ENCODE measurements at regions not wholly inside any gene's neighbourhood (a gene's known extent, or its start where the extent isn't known, plus 50 kb on each side); places are given as distances from the start of the nearest gene placed in this dataset.

DNA sequence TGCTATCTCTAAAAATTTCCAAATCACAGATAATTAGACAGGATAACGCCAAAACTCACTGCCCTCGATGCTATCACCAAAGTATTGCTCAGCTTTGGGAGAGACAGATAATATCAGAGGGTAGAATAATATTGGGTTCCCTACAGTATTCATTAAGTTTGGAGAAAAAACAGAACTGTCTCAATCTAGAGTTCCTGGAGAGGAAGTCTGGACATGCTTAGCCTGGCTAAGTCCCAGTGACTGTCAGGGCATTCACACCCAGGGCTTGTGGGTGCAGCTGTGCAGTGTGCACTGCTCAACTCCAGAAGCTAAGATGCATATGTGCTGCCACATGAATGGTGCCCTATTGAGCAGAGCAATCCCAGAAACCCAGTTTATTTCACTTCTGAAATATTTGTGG, 459.6 kb upstream of the DPH6 start:
- no peaks in the 10 kb centered on the region for H3K36me3 ChIP-seq
- TF ChIP-seq, protein P1, sequence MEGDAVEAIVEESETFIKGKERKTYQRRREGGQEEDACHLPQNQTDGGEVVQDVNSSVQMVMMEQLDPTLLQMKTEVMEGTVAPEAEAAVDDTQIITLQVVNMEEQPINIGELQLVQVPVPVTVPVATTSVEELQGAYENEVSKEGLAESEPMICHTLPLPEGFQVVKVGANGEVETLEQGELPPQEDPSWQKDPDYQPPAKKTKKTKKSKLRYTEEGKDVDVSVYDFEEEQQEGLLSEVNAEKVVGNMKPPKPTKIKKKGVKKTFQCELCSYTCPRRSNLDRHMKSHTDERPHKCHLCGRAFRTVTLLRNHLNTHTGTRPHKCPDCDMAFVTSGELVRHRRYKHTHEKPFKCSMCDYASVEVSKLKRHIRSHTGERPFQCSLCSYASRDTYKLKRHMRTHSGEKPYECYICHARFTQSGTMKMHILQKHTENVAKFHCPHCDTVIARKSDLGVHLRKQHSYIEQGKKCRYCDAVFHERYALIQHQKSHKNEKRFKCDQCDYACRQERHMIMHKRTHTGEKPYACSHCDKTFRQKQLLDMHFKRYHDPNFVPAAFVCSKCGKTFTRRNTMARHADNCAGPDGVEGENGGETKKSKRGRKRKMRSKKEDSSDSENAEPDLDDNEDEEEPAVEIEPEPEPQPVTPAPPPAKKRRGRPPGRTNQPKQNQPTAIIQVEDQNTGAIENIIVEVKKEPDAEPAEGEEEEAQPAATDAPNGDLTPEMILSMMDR (IDR thresholded peaks at IDR 0.05) = no peak
- no peak for TF ChIP-seq POLR2AphosphoS5 (IDR thresholded peaks at IDR 0.05; ENCODE audit: insufficient read depth in 1 of 2, low read depth in 1 of 2)
- TF ChIP-seq POLR2A (IDR thresholded peaks at IDR 0.05) = no peak
- no peaks in the 10 kb centered on the region for H3K9me3 ChIP-seq
- DNase-seq (ENCODE audit: extremely low spot score in 2 of 2) = no peak
- no peaks in the 10 kb centered on the region for H3K27me3 ChIP-seq
- intact Hi-C loops (cut with DNase I) = no loop called here
- no peaks in the 10 kb centered on the region for H3K4me1 ChIP-seq
- H3K4me3 ChIP-seq = no peak overlapping the region
- no peak overlapping the region for H3K27ac ChIP-seq

DNA sequence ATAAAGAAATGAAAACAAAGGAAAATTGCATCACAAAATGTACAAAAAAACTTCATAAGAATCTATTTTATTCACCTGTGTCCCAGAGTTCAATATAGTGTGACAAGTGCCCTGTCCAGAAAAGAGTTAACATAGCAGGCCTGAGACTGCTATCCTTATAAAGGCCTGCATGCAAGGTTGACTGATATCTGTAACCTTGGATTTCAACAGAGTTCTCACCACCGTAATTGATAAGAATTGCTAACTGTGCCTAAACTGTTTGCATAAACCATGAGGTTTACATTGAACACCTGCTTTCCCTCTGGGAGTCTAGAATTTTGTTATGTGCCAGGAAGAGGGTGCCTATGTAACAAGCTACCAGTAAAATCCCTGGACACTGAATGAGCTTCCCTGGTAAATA, 461.7 kb upstream of the DPH6 start:
- Histone ChIP-seq H3K9me3 (no peaks in the 10 kb centered on the region), H3K36me3 (no peaks in the 10 kb centered on the region), H3K27me3 (no peaks in the 10 kb centered on the region), H3K27ac (no peak overlapping the region), H3K4me1 (no peaks in the 10 kb centered on the region), H3K4me3 (no peak overlapping the region)
- intact Hi-C loops (cut with DNase I) = no loop called here
- no peak for TF ChIP-seq POLR2A (IDR thresholded peaks at IDR 0.05)
- TF ChIP-seq, protein P1 (IDR thresholded peaks at IDR 0.05) = no peak
- TF ChIP-seq POLR2AphosphoS5 (IDR thresholded peaks at IDR 0.05; ENCODE audit: insufficient read depth in 1 of 2, low read depth in 1 of 2) = no peak
- DNase-seq (ENCODE audit: extremely low spot score in 2 of 2) = no peak

DNA sequence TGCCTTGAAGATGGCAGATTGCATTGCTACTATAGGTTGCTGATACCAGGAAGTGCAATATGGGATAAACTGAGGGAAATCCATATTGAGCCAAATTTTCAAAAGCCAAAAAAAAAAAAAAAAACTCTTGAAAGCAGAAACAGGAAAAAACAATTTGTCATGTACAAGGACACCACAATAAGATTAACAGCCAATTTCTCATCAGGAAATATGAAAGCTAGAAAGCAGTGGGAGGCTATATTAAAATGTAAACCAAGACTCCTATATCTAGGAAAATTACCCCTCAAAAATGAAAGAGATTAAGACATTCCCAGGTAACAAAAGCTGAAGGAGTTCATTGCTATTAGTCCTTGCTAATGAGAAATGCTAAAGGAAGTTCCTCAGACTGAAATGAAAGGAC, 462.8 kb upstream of the DPH6 start:
- TF ChIP-seq, protein P1 (IDR thresholded peaks at IDR 0.05) = no peak
- no peak for TF ChIP-seq POLR2AphosphoS5 (IDR thresholded peaks at IDR 0.05; ENCODE audit: insufficient read depth in 1 of 2, low read depth in 1 of 2)
- no peak for TF ChIP-seq POLR2A (IDR thresholded peaks at IDR 0.05)

DNA sequence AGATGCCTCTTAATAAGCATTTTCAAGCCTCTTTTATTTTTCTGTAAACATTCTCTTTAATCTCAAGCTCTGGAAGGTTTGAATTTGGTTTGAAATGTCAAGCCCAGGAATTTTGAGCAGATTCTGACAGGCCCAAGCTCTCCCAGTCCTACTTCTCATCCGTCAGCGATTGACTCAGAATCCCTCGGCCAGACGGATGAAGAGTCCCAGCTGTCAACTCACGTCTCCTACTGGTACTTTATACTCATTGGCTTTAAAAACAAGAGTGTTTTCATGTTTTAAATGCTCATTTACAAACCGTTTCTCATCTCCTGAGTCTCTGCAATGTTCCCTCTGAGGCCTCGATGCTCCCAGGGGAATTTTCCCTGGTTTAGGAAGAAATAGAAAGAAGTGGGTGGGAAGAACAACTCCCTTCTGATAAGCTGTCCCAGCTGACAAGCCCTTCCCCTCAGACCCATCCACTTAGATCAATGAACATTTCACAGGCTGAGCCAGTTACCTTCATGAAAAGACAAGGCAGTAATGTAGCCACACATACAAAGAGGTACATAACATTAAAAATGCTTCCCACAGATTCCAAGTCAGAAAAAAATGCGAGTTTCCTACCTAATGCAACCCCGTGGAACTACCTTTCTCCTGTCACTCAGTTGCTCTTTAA, 478.2 kb upstream of the DPH6 start:
- Histone ChIP-seq H3K4me3 (no peak overlapping the region), H3K9me3 (no peaks in the 10 kb centered on the region), H3K36me3 (no peaks in the 10 kb centered on the region), H3K27me3 (no peaks in the 10 kb centered on the region), H3K4me1 (no peaks in the 10 kb centered on the region), H3K27ac (no peak overlapping the region)
- intact Hi-C loops (cut with DNase I) = loop anchor here (5.0 kb wide), 1 partner anchor 647 kb away; no protein-coding TSS in a partner anchor
- no peak for DNase-seq (ENCODE audit: extremely low spot score in 2 of 2)
- no peak for TF ChIP-seq POLR2A (IDR thresholded peaks at IDR 0.05)
- no peak for TF ChIP-seq POLR2AphosphoS5 (IDR thresholded peaks at IDR 0.05; ENCODE audit: insufficient read depth in 1 of 2, low read depth in 1 of 2)

More for the DNA sequence above, 462.8 kb upstream of the DPH6 start:
- Histone ChIP-seq H3K9me3 (no peaks in the 10 kb centered on the region), H3K4me3 (no peak overlapping the region), H3K27ac (no peak overlapping the region), H3K27me3 (no peaks in the 10 kb centered on the region), H3K4me1 (no peaks in the 10 kb centered on the region), H3K36me3 (no peaks in the 10 kb centered on the region)
- intact Hi-C loops (cut with DNase I) = no loop called here
- no peak for DNase-seq (ENCODE audit: extremely low spot score in 2 of 2)

DNA sequence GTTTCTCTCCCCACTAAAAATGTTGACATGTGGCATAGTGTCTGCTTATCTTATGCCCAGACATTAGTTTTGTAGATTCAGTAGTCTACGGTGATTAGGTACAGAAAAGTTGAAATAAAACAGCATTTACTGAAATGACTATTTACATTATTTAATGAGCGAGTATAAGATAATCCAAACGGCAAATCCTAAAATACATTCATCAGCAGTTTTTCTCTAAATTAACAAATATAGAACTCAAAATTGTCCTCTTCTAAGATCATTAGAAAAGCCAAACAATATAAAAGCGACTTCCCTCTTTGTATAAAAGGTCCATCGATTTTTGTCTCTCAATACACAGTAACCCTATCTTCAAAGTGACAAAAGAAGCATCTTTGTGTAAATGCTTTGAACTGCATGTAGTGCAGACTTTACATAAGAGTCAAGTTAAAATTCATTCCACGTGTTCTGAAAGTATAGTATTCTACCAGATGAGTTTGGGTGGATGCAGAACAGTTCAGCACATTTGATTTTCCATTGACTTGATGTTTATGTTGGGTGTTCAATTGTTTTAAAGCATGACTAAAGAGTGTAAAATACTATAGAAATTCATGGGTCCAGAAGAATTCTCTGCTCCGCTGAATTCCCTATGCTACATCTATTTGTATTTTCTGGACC, 480.8 kb upstream of the DPH6 start:
- Histone ChIP-seq H3K4me3 (no peak overlapping the region), H3K27ac (no peak overlapping the region), H3K4me1 (no peaks in the 10 kb centered on the region), H3K27me3 (no peaks in the 10 kb centered on the region), H3K36me3 (no peaks in the 10 kb centered on the region), H3K9me3 (no peaks in the 10 kb centered on the region)
- TF ChIP-seq, protein P1 (IDR thresholded peaks at IDR 0.05) = no peak
- TF ChIP-seq POLR2AphosphoS5 (IDR thresholded peaks at IDR 0.05; ENCODE audit: insufficient read depth in 1 of 2, low read depth in 1 of 2) (no peak), POLR2A (IDR thresholded peaks at IDR 0.05) (no peak)
- DNase-seq (ENCODE audit: extremely low spot score in 2 of 2) = no peak
- intact Hi-C loops (cut with DNase I) = no loop called here

Data from vagina (tissue), 2 donors.